GM23338 (cell line): ENCODE measurements at regions not wholly inside any gene's neighbourhood (a gene's known extent, or its start where the extent isn't known, plus 50 kb on each side); places are given as distances from the start of the nearest gene placed in this dataset.

Experiments
- ATAC-seq: fragments of 200-7000 bp; cut with Tn5 transposase; 3 replicates; pipeline ENCODE4 v1.9.1; 2020
- DNase-seq: peaks from one replicate; pipeline ENCODE4 v3.0.0-alpha.2; 2015; ENCODE audit warnings: low spot score
- H2AFZ ChIP-seq: fragments of 200-600 bp; sonication (generic); 2 replicates; pipeline ENCODE4 v1.8.0; 2016; ENCODE audit warnings: antibody characterized with exemption, mild to moderate bottlenecking, moderate library complexity
- H3F3A ChIP-seq: fragments of 200-600 bp; sonication (generic); replicated peaks from 2 replicates; pipeline ENCODE4 v1.8.0; 2017; ENCODE audit warnings: antibody characterized with exemption, mixed run types, low read depth
- H3K27ac ChIP-seq: fragments of 200-600 bp; sonication (generic); 2 replicates; pipeline ENCODE4 v1.6.1; 2016; ENCODE audit warnings: low read depth
- H3K27me3 ChIP-seq: fragments of 200-600 bp; sonication (generic); 2 replicates; pipeline ENCODE4 v1.8.0; 2016; ENCODE audit warnings: mild to moderate bottlenecking, mixed run types, moderate library complexity; ENCODE audit not compliant: insufficient read depth
- H3K36me3 ChIP-seq: fragments of 200-600 bp; sonication (generic); 2 replicates; pipeline ENCODE4 v1.8.0; 2016; ENCODE audit warnings: mild to moderate bottlenecking; ENCODE audit not compliant: insufficient read depth
- H3K4me1 ChIP-seq: fragments of 200-600 bp; sonication (generic); 2 replicates; pipeline ENCODE4 v1.8.0; 2016; ENCODE audit warnings: mild to moderate bottlenecking, moderate library complexity; ENCODE audit not compliant: insufficient read depth
- H3K4me2 ChIP-seq: fragments of 200-600 bp; sonication (generic); 2 replicates; pipeline ENCODE4 v1.7.1; 2017; ENCODE audit warnings: mixed run types
- H3K4me3 ChIP-seq: fragments of 200-600 bp; sonication (generic); 2 replicates; pipeline ENCODE4 v1.6.1; 2016; ENCODE audit warnings: mixed run types
- H3K79me2 ChIP-seq: fragments of 200-600 bp; sonication (generic); replicated peaks from 2 replicates; pipeline ENCODE4 v1.8.0; 2017; ENCODE audit warnings: mild to moderate bottlenecking; ENCODE audit not compliant: insufficient read depth
- H3K9me2 ChIP-seq: fragments of 200-600 bp; sonication (generic); 2 replicates; pipeline ENCODE4 v1.8.0; 2017; ENCODE audit not compliant: insufficient read depth
- H4K20me1 ChIP-seq: fragments of 200-600 bp; sonication (generic); replicated peaks from 2 replicates; pipeline ENCODE4 v1.8.0; 2017; ENCODE audit warnings: mild to moderate bottlenecking; ENCODE audit not compliant: insufficient read depth
- H3K27ac Mint-ChIP-seq: 2 replicates; pipeline ENCODE4 v1.8.0; 2020; ENCODE audit warnings: inconsistent platforms, mild to moderate bottlenecking, moderate library complexity, mixed read lengths
- H3K27me3 Mint-ChIP-seq: 3 replicates; pipeline ENCODE4 v1.8.0; 2022; ENCODE audit warnings: low read depth, mild to moderate bottlenecking, moderate library complexity, mixed read lengths, inconsistent platforms; ENCODE audit not compliant: insufficient read depth, poor library complexity
- H3K36me3 Mint-ChIP-seq: 3 replicates; pipeline ENCODE4 v1.8.0; 2021; ENCODE audit warnings: low read depth, mild to moderate bottlenecking, inconsistent platforms, moderate library complexity, mixed read lengths
- H3K4me1 Mint-ChIP-seq: 3 replicates; pipeline ENCODE4 v1.8.0; 2020; ENCODE audit warnings: mild to moderate bottlenecking, inconsistent platforms, mixed read lengths
- H3K4me3 Mint-ChIP-seq: 3 replicates; pipeline ENCODE4 v1.8.0; 2021; ENCODE audit warnings: moderate library complexity, mild to moderate bottlenecking, inconsistent platforms, mixed read lengths
- H3K9me3 Mint-ChIP-seq: 3 replicates; pipeline ENCODE4 v1.8.0; 2020; ENCODE audit warnings: moderate library complexity, mild to moderate bottlenecking, inconsistent platforms, mixed read lengths
- CREB1 ChIP-seq: fragments of 250-450 bp; sonication (Bioruptor Pico); IDR thresholded peaks from 2 replicates; pipeline ENCODE4 v1.5.0; 2020; ENCODE audit warnings: low read depth, mild to moderate bottlenecking, moderate library complexity
- EZH2 ChIP-seq: fragments of 200-600 bp; sonication (generic); IDR thresholded peaks from one replicate; pipeline ENCODE4 v1.8.0; 2017; ENCODE audit warnings: antibody characterized with exemption, mild to moderate bottlenecking, low read depth; ENCODE audit not compliant: unreplicated experiment
- EZH2phosphoT487 ChIP-seq: fragments of 200-600 bp; sonication (generic); IDR thresholded peaks from one replicate; pipeline ENCODE4 v1.8.1; 2018; ENCODE audit warnings: antibody characterized with exemption; ENCODE audit not compliant: unreplicated experiment
- JUNB ChIP-seq: IDR thresholded peaks from one replicate; pipeline ENCODE4 v1.6.1; 2016; ENCODE audit warnings: antibody characterized with exemption; ENCODE audit not compliant: unreplicated experiment
- NANOG ChIP-seq: IDR thresholded peaks from 2 replicates; pipeline ENCODE4 v1.6.1; 2016; ENCODE audit warnings: antibody characterized with exemption, borderline replicate concordance
- POLR2AphosphoS5 ChIP-seq: IDR thresholded peaks from 2 replicates; pipeline ENCODE4 v1.6.1; 2016; ENCODE audit warnings: antibody characterized with exemption, low read depth
- REST ChIP-seq: IDR thresholded peaks from one replicate; pipeline ENCODE4 v1.6.1; 2018; ENCODE audit warnings: antibody characterized with exemption; ENCODE audit not compliant: unreplicated experiment
- STAT1 ChIP-seq: IDR thresholded peaks from one replicate; pipeline ENCODE4 v1.6.1; 2016; ENCODE audit warnings: antibody characterized with exemption; ENCODE audit not compliant: unreplicated experiment
- ZNF114 ChIP-seq: fragments of 250-450 bp; sonication (Bioruptor Pico); IDR thresholded peaks from 2 replicates; pipeline ENCODE4 v1.5.0; 2020; ENCODE audit warnings: mild to moderate bottlenecking, moderate library complexity
- ZNF331 ChIP-seq: fragments of 250-450 bp; sonication (Bioruptor Pico); IDR thresholded peaks from 2 replicates; pipeline ENCODE4 v1.5.0; 2020; ENCODE audit warnings: low read depth, mild to moderate bottlenecking, moderate library complexity
- ZNF462 ChIP-seq: fragments of 250-450 bp; sonication (Bioruptor Pico); IDR thresholded peaks from 2 replicates; pipeline ENCODE4 v1.5.0; 2020; ENCODE audit warnings: mild to moderate bottlenecking, moderate library complexity
- TF ChIP-seq, protein P1 (sequence below): IDR thresholded peaks from 2 replicates; pipeline ENCODE4 v1.6.1; 2016; ENCODE audit warnings: antibody characterized with exemption

GRCh38 chr15:20369500-20369899 is 172.1 kb downstream of the GOLGA6L6 start (continued):
- TF ChIP-seq CREB1 (CRISPR knock-in tag) (no peak), EZH2phosphoT487 (no peak)

- Histone ChIP-seq H2AFZ (no peak overlapping the region), H3F3A (no peaks in the 10 kb centered on the region), H3K4me1 (no peaks in the 10 kb centered on the region), H3K4me3 (no peak overlapping the region), H3K79me2 (no peaks in the 10 kb centered on the region), H3K9me2 (no peaks in the 10 kb centered on the region), H3K4me2 (no peak overlapping the region), H3K36me3 (peaks cover 24% of the 10 kb centered on the region), H3K27ac (no peak overlapping the region), H3K27me3 (no peaks in the 10 kb centered on the region), H4K20me1 (no peaks in the 10 kb centered on the region)
- no peak for ATAC-seq
- TF ChIP-seq CREB1 (CRISPR knock-in tag) (no peak), POLR2AphosphoS5 (no peak), ZNF114 (CRISPR knock-in tag) (no peak), EZH2phosphoT487 (no peak), STAT1 (no peak), NANOG (no peak), ZNF331 (CRISPR knock-in tag) (no peak), REST (no peak), JUNB (no peak), ZNF462 (CRISPR knock-in tag) (no peak), EZH2 (no peak)
- TF ChIP-seq, protein P1, sequence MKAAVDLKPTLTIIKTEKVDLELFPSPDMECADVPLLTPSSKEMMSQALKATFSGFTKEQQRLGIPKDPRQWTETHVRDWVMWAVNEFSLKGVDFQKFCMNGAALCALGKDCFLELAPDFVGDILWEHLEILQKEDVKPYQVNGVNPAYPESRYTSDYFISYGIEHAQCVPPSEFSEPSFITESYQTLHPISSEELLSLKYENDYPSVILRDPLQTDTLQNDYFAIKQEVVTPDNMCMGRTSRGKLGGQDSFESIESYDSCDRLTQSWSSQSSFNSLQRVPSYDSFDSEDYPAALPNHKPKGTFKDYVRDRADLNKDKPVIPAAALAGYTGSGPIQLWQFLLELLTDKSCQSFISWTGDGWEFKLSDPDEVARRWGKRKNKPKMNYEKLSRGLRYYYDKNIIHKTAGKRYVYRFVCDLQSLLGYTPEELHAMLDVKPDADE: no peak
- Mint-ChIP-seq H3K27me3 (no peaks in the 10 kb centered on the region), H3K9me3 (no peaks in the 10 kb centered on the region), H3K36me3 (no peaks in the 10 kb centered on the region), H3K4me3 (no peak overlapping the region), H3K4me1 (no peaks in the 10 kb centered on the region), H3K27ac (no peak overlapping the region)
- DNase-seq: no peak
Measured at GRCh38 chr15:20368974-20369373, 172.6 kb downstream of the GOLGA6L6 start.
